H9 (cell line): ENCODE measurements at regions not wholly inside any gene's neighbourhood (a gene's known extent, or its start where the extent isn't known, plus 50 kb on each side); places are given as distances from the start of the nearest gene placed in this dataset.

Experiments
- DNase-seq: peaks from one replicate; pipeline ENCODE4 v3.0.0-alpha.2; 2017
- H2AFZ ChIP-seq: one replicate; pipeline ENCODE4 v1.6.1; 2013; ENCODE audit warnings: mild to moderate bottlenecking, low read length, control low read depth, moderate library complexity
- H2AK5ac ChIP-seq: 2 replicates; pipeline ENCODE4 v1.6.1; 2013; ENCODE audit warnings: low read length, control low read depth, mixed read lengths; ENCODE audit not compliant: insufficient read length
- H2BK120ac ChIP-seq: one replicate; pipeline ENCODE4 v1.6.1; 2013; ENCODE audit warnings: low read depth, mild to moderate bottlenecking, low read length, control low read depth, inconsistent platforms; ENCODE audit not compliant: poor library complexity, severe bottlenecking
- H2BK12ac ChIP-seq: 2 replicates; pipeline ENCODE4 v1.6.1; 2013; ENCODE audit warnings: low read length, control low read depth, mixed read lengths, low read depth; ENCODE audit not compliant: insufficient read length
- H2BK15ac ChIP-seq: 2 replicates; pipeline ENCODE4 v1.6.1; 2013; ENCODE audit warnings: low read depth, low read length, control low read depth
- H2BK20ac ChIP-seq: one replicate; pipeline ENCODE4 v1.6.1; 2013; ENCODE audit warnings: low read depth, mild to moderate bottlenecking, low read length, control low read depth, inconsistent platforms; ENCODE audit not compliant: poor library complexity, severe bottlenecking
- H2BK5ac ChIP-seq: 2 replicates; pipeline ENCODE4 v1.6.1; 2013; ENCODE audit warnings: low read length, control low read depth, mixed read lengths; ENCODE audit not compliant: insufficient read length
- H3K14ac ChIP-seq: 2 replicates; pipeline ENCODE4 v1.6.1; 2013; ENCODE audit warnings: low read length, control low read depth; ENCODE audit not compliant: insufficient read depth
- H3K18ac ChIP-seq: 2 replicates; pipeline ENCODE4 v1.6.1; 2013; ENCODE audit warnings: low read depth, mild to moderate bottlenecking, mixed read lengths, low read length, control low read depth; ENCODE audit not compliant: insufficient read length
- H3K23ac ChIP-seq: 2 replicates; pipeline ENCODE4 v1.6.1; 2013; ENCODE audit warnings: low read length, control low read depth, mixed read lengths, low read depth; ENCODE audit not compliant: insufficient read length
- H3K23me2 ChIP-seq: 2 replicates; pipeline ENCODE4 v1.6.1; 2013; ENCODE audit warnings: low read depth, mild to moderate bottlenecking, mixed read lengths, low read length, control low read depth; ENCODE audit not compliant: insufficient read length, poor library complexity, severe bottlenecking
- H3K27ac ChIP-seq: 2 replicates; pipeline ENCODE4 v1.5.1; 2013; ENCODE audit warnings: low read length, control low read depth, mixed read lengths, low read depth; ENCODE audit not compliant: insufficient read length
- H3K27me3 ChIP-seq: 2 replicates; pipeline ENCODE4 v1.6.1; 2013; ENCODE audit warnings: low read length, control low read depth, inconsistent platforms; ENCODE audit not compliant: insufficient read depth
- H3K4ac ChIP-seq: 2 replicates; pipeline ENCODE4 v1.6.1; 2013; ENCODE audit warnings: low read depth, mild to moderate bottlenecking, control low read depth, inconsistent platforms, low read length, moderate library complexity
- H3K4me1 ChIP-seq: 2 replicates; pipeline ENCODE4 v1.6.1; 2013; ENCODE audit warnings: low read length, control low read depth, inconsistent platforms; ENCODE audit not compliant: insufficient read depth
- H3K4me2 ChIP-seq: 2 replicates; pipeline ENCODE4 v1.6.1; 2013; ENCODE audit warnings: low read length, control low read depth, mixed read lengths; ENCODE audit not compliant: insufficient read length, insufficient read depth
- H3K56ac ChIP-seq: 2 replicates; pipeline ENCODE4 v1.6.1; 2013; ENCODE audit warnings: low read depth, mild to moderate bottlenecking, mixed read lengths, low read length, control low read depth; ENCODE audit not compliant: insufficient read length
- H3K79me1 ChIP-seq: 2 replicates; pipeline ENCODE4 v1.6.1; 2013; ENCODE audit warnings: low read depth, mild to moderate bottlenecking, moderate library complexity, low read length, control low read depth, inconsistent platforms; ENCODE audit not compliant: insufficient read depth, poor library complexity, severe bottlenecking
- H3K79me2 ChIP-seq: 2 replicates; pipeline ENCODE4 v1.6.1; 2013; ENCODE audit warnings: low read length, control low read depth, inconsistent platforms; ENCODE audit not compliant: insufficient read depth
- H3K9ac ChIP-seq: 2 replicates; pipeline ENCODE4 v1.6.1; 2013; ENCODE audit warnings: low read length, control low read depth, mixed read lengths; ENCODE audit not compliant: insufficient read length; ENCODE audit errors: extremely low read depth
- H3K9me3 ChIP-seq: one replicate; pipeline ENCODE4 v1.6.1; 2013; ENCODE audit warnings: low read depth, low read length, inconsistent platforms; ENCODE audit not compliant: control insufficient read depth
- H3T11ph ChIP-seq: one replicate; pipeline ENCODE4 v1.6.1; 2013; ENCODE audit warnings: mild to moderate bottlenecking, low read length, control low read depth, inconsistent platforms
- H4K20me1 ChIP-seq: one replicate; pipeline ENCODE4 v1.6.1; 2013; ENCODE audit not compliant: control insufficient read depth, insufficient read length, insufficient read depth
- H4K5ac ChIP-seq: 2 replicates; pipeline ENCODE4 v1.6.1; 2013; ENCODE audit warnings: low read depth, mild to moderate bottlenecking, mixed read lengths, low read length, control low read depth; ENCODE audit not compliant: insufficient read length
- H4K8ac ChIP-seq: replicated peaks from 2 replicates; pipeline ENCODE4 v1.6.1; 2013; ENCODE audit warnings: low read length, control low read depth, mixed read lengths, low read depth; ENCODE audit not compliant: insufficient read length
- H4K91ac ChIP-seq: 2 replicates; pipeline ENCODE4 v1.6.1; 2013; ENCODE audit warnings: low read depth, mild to moderate bottlenecking, moderate library complexity, mixed read lengths, low read length, control low read depth; ENCODE audit not compliant: insufficient read length
- H3K27ac Mint-ChIP-seq, 3 experiments: 2 replicates in 2 of 3; 3 replicates in 1 of 3; pipeline ENCODE4 v1.8.0; 2020 to 2021; ENCODE audit warnings: mixed read lengths in 3 of 3, mild to moderate bottlenecking in 1 of 3, moderate library complexity in 1 of 3
- H3K27me3 Mint-ChIP-seq: 2 replicates; pipeline ENCODE4 v1.8.0; 2021; ENCODE audit warnings: low read depth, mild to moderate bottlenecking, moderate library complexity, mixed read lengths
- H3K36me3 Mint-ChIP-seq, 3 experiments: 2 replicates in 2 of 3; 3 replicates in 1 of 3; pipeline ENCODE4 v1.8.0; 2020 to 2021; ENCODE audit warnings: low read depth in 3 of 3, mixed read lengths in 3 of 3; ENCODE audit not compliant: insufficient read depth in 1 of 3
- H3K4me1 Mint-ChIP-seq, 2 experiments: 2 replicates each; pipeline ENCODE4 v1.8.0; 2020; ENCODE audit warnings: mixed read lengths in 2 of 2
- H3K4me3 Mint-ChIP-seq, 2 experiments: 2 replicates in 1 of 2; 3 replicates in 1 of 2; pipeline ENCODE4 v1.8.0; 2020 to 2021; ENCODE audit warnings: mild to moderate bottlenecking in 2 of 2, mixed read lengths in 2 of 2, moderate library complexity in 1 of 2
- H3K9me3 Mint-ChIP-seq, 2 experiments: 2 replicates in 1 of 2; 3 replicates in 1 of 2; pipeline ENCODE4 v1.8.0; 2020; ENCODE audit warnings: mild to moderate bottlenecking in 2 of 2, mixed read lengths in 2 of 2, moderate library complexity in 1 of 2
- WGBS: extraction: QIAGEN DNeasy Blood & Tissue Kit; methylation state at CpG from one replicate; pipeline ENCODE4 v1.1.7; 2013; ENCODE audit warnings: missing lambda C conversion rate, low lambda C conversion rate, mixed read lengths; ENCODE audit not compliant: insufficient read length; ENCODE audit errors: extremely low coverage; 5-methylcytosine and 5-hydroxymethylcytosine counted together
- TF ChIP-seq, protein P1 (sequence below): fragments of 200-600 bp; sonication (generic); conservative IDR thresholded peaks from 3 replicates; pipeline ENCODE4 v1.8.0; 2021; ENCODE audit warnings: antibody characterized with exemption, mild to moderate bottlenecking

GRCh38 chr10:15943426-15943825 is 83.1 kb upstream of the MINDY3 start:
- DNase-seq: no peak
- no peak overlapping the region for H4K5ac ChIP-seq
- H3K4me1 Mint-ChIP-seq: peaks cover 2 to 4% of the 10 kb centered on the region in 2 experiments
- H2BK5ac ChIP-seq: no peak overlapping the region
- no peaks in the 10 kb centered on the region for H3K79me1 ChIP-seq
- H2BK12ac ChIP-seq: no peak overlapping the region
- H3K79me2 ChIP-seq: no peaks in the 10 kb centered on the region
- H3K23ac ChIP-seq: no peak overlapping the region
- H3K4me2 ChIP-seq: no peak overlapping the region
- no peaks in the 10 kb centered on the region for H3K27me3 ChIP-seq
- no peak overlapping the region for H3K9ac ChIP-seq
- no peak overlapping the region; a peak in 1 of 7 replicates for H3K27ac Mint-ChIP-seq
- H4K91ac ChIP-seq: no peak overlapping the region
- no peak overlapping the region for H2BK20ac ChIP-seq
- no peak overlapping the region for H2BK15ac ChIP-seq
- H4K8ac ChIP-seq: no peak overlapping the region
- no peaks in the 10 kb centered on the region for H3K9me3 ChIP-seq
- no peak overlapping the region for H3K56ac ChIP-seq
- no peak overlapping the region for H3K4ac ChIP-seq
- no peak overlapping the region for H3K27ac ChIP-seq
- H3K36me3 Mint-ChIP-seq: no peaks in the 10 kb centered on the region
- no peak overlapping the region for H2AK5ac ChIP-seq
- H3K18ac ChIP-seq: no peak overlapping the region
- TF ChIP-seq, protein P1, sequence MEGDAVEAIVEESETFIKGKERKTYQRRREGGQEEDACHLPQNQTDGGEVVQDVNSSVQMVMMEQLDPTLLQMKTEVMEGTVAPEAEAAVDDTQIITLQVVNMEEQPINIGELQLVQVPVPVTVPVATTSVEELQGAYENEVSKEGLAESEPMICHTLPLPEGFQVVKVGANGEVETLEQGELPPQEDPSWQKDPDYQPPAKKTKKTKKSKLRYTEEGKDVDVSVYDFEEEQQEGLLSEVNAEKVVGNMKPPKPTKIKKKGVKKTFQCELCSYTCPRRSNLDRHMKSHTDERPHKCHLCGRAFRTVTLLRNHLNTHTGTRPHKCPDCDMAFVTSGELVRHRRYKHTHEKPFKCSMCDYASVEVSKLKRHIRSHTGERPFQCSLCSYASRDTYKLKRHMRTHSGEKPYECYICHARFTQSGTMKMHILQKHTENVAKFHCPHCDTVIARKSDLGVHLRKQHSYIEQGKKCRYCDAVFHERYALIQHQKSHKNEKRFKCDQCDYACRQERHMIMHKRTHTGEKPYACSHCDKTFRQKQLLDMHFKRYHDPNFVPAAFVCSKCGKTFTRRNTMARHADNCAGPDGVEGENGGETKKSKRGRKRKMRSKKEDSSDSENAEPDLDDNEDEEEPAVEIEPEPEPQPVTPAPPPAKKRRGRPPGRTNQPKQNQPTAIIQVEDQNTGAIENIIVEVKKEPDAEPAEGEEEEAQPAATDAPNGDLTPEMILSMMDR: no peak
- H3K14ac ChIP-seq: no peak overlapping the region
- no peak overlapping the region for H2AFZ ChIP-seq
- H3T11ph ChIP-seq: no peak overlapping the region
- H3K23me2 ChIP-seq: no peaks in the 10 kb centered on the region
- no peaks in the 10 kb centered on the region for H3K4me1 ChIP-seq
- WGBS: no CpG with 5 or more reads among the region's 1 CpG
- H2BK120ac ChIP-seq: no peak overlapping the region
- peaks cover 3 to 7% of the 10 kb centered on the region in 2 experiments; a peak in 3 of 5 replicates for H3K9me3 Mint-ChIP-seq
- no peak overlapping the region for H3K4me3 Mint-ChIP-seq
- no peaks in the 10 kb centered on the region for H4K20me1 ChIP-seq
- H3K27me3 Mint-ChIP-seq: no peaks in the 10 kb centered on the region
